Kidney (tissue), 13 donors: ENCODE measurements at regions not wholly inside any gene's neighbourhood (a gene's known extent, or its start where the extent isn't known, plus 50 kb on each side); places are given as distances from the start of the nearest gene placed in this dataset.

Experiments
- DNase-seq, 5 donors: peaks; one replicate each; pipeline ENCODE4 v3.0.0-alpha.2; 2013 to 2020
- FAIRE-seq: peaks from 2 replicates; lab custom pipeline; 2012; peaks lifted over from hg19 to GRCh38; lab: Jason Lieb, UNC
- H3K27ac ChIP-seq, 2 donors: one replicate each; pipeline ENCODE4 v1.7.0; 2013; ENCODE audit warnings: low read depth in 2 of 2, low read length in 2 of 2, inconsistent platforms in 1 of 2
- H3K27me3 ChIP-seq: one replicate; pipeline ENCODE4 v1.7.1; 2013; ENCODE audit warnings: low read length, inconsistent platforms; ENCODE audit not compliant: control insufficient read depth, insufficient read depth
- H3K36me3 ChIP-seq, 3 donors: one replicate each; pipeline versions ENCODE4 v1.7.0 to v1.7.1; 2013; ENCODE audit warnings: low read length in 3 of 3, control low read depth in 1 of 3, inconsistent platforms in 1 of 3; ENCODE audit not compliant: insufficient read depth in 3 of 3, control insufficient read depth in 2 of 3
- H3K4me1 ChIP-seq, 3 donors: one replicate each; pipeline versions ENCODE4 v1.7.0 to v1.7.1; 2013; ENCODE audit warnings: low read length in 3 of 3, inconsistent platforms in 1 of 3, low read depth in 1 of 3; ENCODE audit not compliant: control insufficient read depth in 2 of 3, insufficient read depth in 2 of 3
- H3K4me3 ChIP-seq, 3 donors: one replicate each; pipeline versions ENCODE4 v1.7.0 to v1.8.1; 2013; ENCODE audit warnings: low read length in 3 of 3, control low read depth in 1 of 3, inconsistent platforms in 1 of 3
- H3K9ac ChIP-seq, 3 donors: one replicate each; pipeline versions ENCODE4 v1.7.0 to v1.7.1; 2013; ENCODE audit warnings: low read length in 3 of 3, control low read depth in 1 of 3, inconsistent platforms in 1 of 3
- H3K9me3 ChIP-seq, 3 donors: one replicate each; pipeline versions ENCODE4 v1.7.0 to v1.7.1; 2013; ENCODE audit warnings: low read length in 3 of 3, control low read depth in 1 of 3, inconsistent platforms in 1 of 3; ENCODE audit not compliant: control insufficient read depth in 2 of 3, insufficient read depth in 1 of 3
- CTCF ChIP-seq: IDR thresholded peaks from 3 replicates; pipeline ENCODE4 v1.5.1; 2012; ENCODE audit warnings: mild to moderate bottlenecking, moderate library complexity, borderline replicate concordance; ENCODE audit not compliant: insufficient read depth; ENCODE audit errors: extremely low read depth
- intact Hi-C: fragments of 100-400 bp; cut with DNase I; formaldehyde crosslinking; loops from one replicate; pipeline ENCODE4 v1.11.1; 2022
- donor health status: control.
- donor health status: control.
- donor health status: control.
- donor health status: control.
- donor health status: control.
- donor health status: DM: yes; HTN: yes; CAD: no.
- donor health status: Normal renal cell carcinoma (clear cell type).

- Histone ChIP-seq H3K36me3 (no peaks in the 10 kb centered on the region), H3K4me3 (no peak overlapping the region), H3K4me1 (no peaks in the 10 kb centered on the region), H3K27me3 (no peaks in the 10 kb centered on the region), H3K27ac (no peak overlapping the region), H3K9ac (no peak overlapping the region), H3K9me3 (no peaks in the 10 kb centered on the region)
- FAIRE-seq, result no peak
- intact Hi-C loops, result no loop called here
- DNase-seq, result no peak
- no peak for TF ChIP-seq CTCF
Measured at GRCh38 chr5:87099291-87099839, 168.3 kb upstream of the RASA1 start.

- Histone ChIP-seq H3K36me3 (no peaks in the 10 kb centered on the region), H3K27me3 (no peaks in the 10 kb centered on the region), H3K4me3 (no peak overlapping the region), H3K4me1 (no peaks in the 10 kb centered on the region), H3K27ac (no peak overlapping the region), H3K9me3 (no peaks in the 10 kb centered on the region), H3K9ac (no peak overlapping the region)
- FAIRE-seq (no peak), DNase-seq (no peak)
- TF ChIP-seq CTCF, result no peak
- intact Hi-C loops, result no loop called here
Measured at GRCh38 chr5:87099968-87100367, 167.7 kb upstream of the RASA1 start.

- no peaks in the 10 kb centered on the region for H3K36me3 ChIP-seq
- FAIRE-seq, result no peak
- TF ChIP-seq CTCF, result no peak
- DNase-seq, result no peak
- no peaks in the 10 kb centered on the region for H3K4me1 ChIP-seq
- no peaks in the 10 kb centered on the region for H3K9me3 ChIP-seq
- intact Hi-C loops, result no loop called here
- H3K27me3 ChIP-seq, result no peaks in the 10 kb centered on the region
- no peak overlapping the region for H3K27ac ChIP-seq
- no peak overlapping the region for H3K9ac ChIP-seq
- no peak overlapping the region for H3K4me3 ChIP-seq
Measured at GRCh38 chr5:87101321-87101720, 166.4 kb upstream of the RASA1 start.

GRCh38 chr5:87102841-87103240 lies 164.8 kb upstream of the RASA1 start:
- no peak for DNase-seq
- FAIRE-seq, result no peak
- Histone ChIP-seq H3K27ac (no peak overlapping the region), H3K4me1 (no peaks in the 10 kb centered on the region), H3K27me3 (no peaks in the 10 kb centered on the region), H3K36me3 (no peaks in the 10 kb centered on the region), H3K4me3 (no peak overlapping the region), H3K9me3 (no peaks in the 10 kb centered on the region), H3K9ac (no peak overlapping the region)
- intact Hi-C loops, result no loop called here
- no peak for TF ChIP-seq CTCF
